Common myeloid progenitor, CD34-positive (primary cell): ENCODE measurements at regions not wholly inside any gene's neighbourhood (a gene's known extent, or its start where the extent isn't known, plus 50 kb on each side); places are given as distances from the start of the nearest gene placed in this dataset.

Experiments used
- CTCF ChIA-PET: fragments of 350-600 bp; sonication (Branson Sonifier 250); formaldehyde crosslinking; loops from one replicate; lab custom pipeline; 2021; ENCODE audit warnings: antibody characterized with exemption; lab: Charles Lee
- POLR2A ChIA-PET: fragments of 350-600 bp; sonication (Branson Sonifier 250); formaldehyde crosslinking; loops from one replicate; lab custom pipeline; 2021; ENCODE audit warnings: antibody characterized with exemption; lab: Charles Lee
- DNase-seq, 3 donors: peaks; one replicate each; pipeline versions ENCODE4 v3.0.0 to v3.0.0-alpha.2; 2013
- H3K27ac ChIP-seq, 2 experiments: 1 replicate in 1 of 2; 2 replicates in 1 of 2; pipeline ENCODE4 v1.7.0; 2013; ENCODE audit warnings: inconsistent platforms in 2 of 2, low read length in 2 of 2, mild to moderate bottlenecking in 2 of 2, low read depth in 1 of 2, moderate library complexity in 1 of 2; ENCODE audit not compliant: severe bottlenecking in 2 of 2, insufficient read depth in 1 of 2, poor library complexity in 1 of 2
- H3K27me3 ChIP-seq, 5 experiments: replicated peaks in 2 of 5; 1 replicate in 3 of 5; 2 replicates in 2 of 5; pipeline versions ENCODE4 v1.6.1 to v1.7.0; 2013; ENCODE audit warnings: low read length in 4 of 5, mild to moderate bottlenecking in 2 of 5, moderate library complexity in 2 of 5, inconsistent platforms in 1 of 5; ENCODE audit not compliant: insufficient read depth in 5 of 5, control insufficient read depth in 4 of 5
- H3K36me3 ChIP-seq, 4 experiments: 1 replicate in 2 of 4; 2 replicates in 2 of 4; pipeline versions ENCODE4 v1.6.1 to v1.7.0; 2013; ENCODE audit warnings: low read length in 3 of 4, control low read depth in 1 of 4, mild to moderate bottlenecking in 1 of 4; ENCODE audit not compliant: control insufficient read depth in 4 of 4, insufficient read depth in 4 of 4
- H3K4me1 ChIP-seq, 4 experiments: 1 replicate in 3 of 4; 2 replicates in 1 of 4; pipeline versions ENCODE4 v1.6.1 to v1.7.1; 2013; ENCODE audit warnings: low read length in 3 of 4, mild to moderate bottlenecking in 3 of 4, control low read depth in 1 of 4, inconsistent platforms in 1 of 4, moderate library complexity in 1 of 4; ENCODE audit not compliant: control insufficient read depth in 4 of 4, insufficient read depth in 4 of 4; ENCODE audit errors: control extremely low read depth in 1 of 4
- H3K4me3 ChIP-seq, 7 experiments: 1 replicate in 4 of 7; 2 replicates in 3 of 7; pipeline versions ENCODE4 v1.5.1 to v1.7.0; 2013; ENCODE audit warnings: mild to moderate bottlenecking in 7 of 7, low read length in 6 of 7, moderate library complexity in 6 of 7, inconsistent platforms in 2 of 7, low read depth in 2 of 7, control low read depth in 1 of 7; ENCODE audit not compliant: insufficient read depth in 4 of 7, control insufficient read depth in 1 of 7; ENCODE audit errors: extremely low read depth in 1 of 7
- H3K9me3 ChIP-seq, 5 experiments: 1 replicate in 4 of 5; 2 replicates in 1 of 5; pipeline versions ENCODE4 v1.6.1 to v1.7.1; 2013; ENCODE audit warnings: low read length in 4 of 5, mild to moderate bottlenecking in 2 of 5, inconsistent platforms in 1 of 5, low read depth in 1 of 5, moderate library complexity in 1 of 5; ENCODE audit not compliant: control insufficient read depth in 4 of 5, insufficient read depth in 2 of 5; ENCODE audit errors: control extremely low read depth in 1 of 5
- WGBS: methylation state at CpG from one replicate; pipeline ENCODE4 v1.1.5; 2013; ENCODE audit not compliant: insufficient coverage; 5-methylcytosine and 5-hydroxymethylcytosine counted together

DNA sequence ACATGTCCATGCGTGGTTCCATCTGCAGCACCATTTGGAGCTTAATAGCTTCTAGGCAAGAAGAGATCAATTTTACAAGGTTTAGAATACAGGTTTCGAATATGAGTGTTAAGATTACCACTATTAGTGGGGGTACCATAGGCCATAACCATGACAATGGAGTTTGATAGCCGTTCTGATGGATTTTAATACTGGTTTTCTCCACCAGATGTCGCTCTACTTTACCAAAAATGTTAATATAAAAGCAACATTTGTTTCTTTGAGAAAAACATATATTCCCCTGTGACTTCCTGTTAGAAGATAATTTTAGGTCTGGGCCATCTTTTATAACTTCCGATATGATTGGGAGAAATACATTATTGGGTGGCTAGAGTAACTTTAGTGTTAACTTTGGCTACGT is 499.7 kb upstream of the POU3F4 start:
- peak in 1 of 3 donors; percentile 13 for DNase-seq
- H3K9me3 ChIP-seq = no peaks in the 10 kb centered on the region
- POLR2A ChIA-PET = no interaction called here
- no peaks in the 10 kb centered on the region for H3K4me1 ChIP-seq
- no peak overlapping the region for H3K4me3 ChIP-seq
- no peak overlapping the region for H3K27ac ChIP-seq
- WGBS = 61% methylated on average over 4 of the region's 6 CpGs
- H3K36me3 ChIP-seq = no peaks in the 10 kb centered on the region
- H3K27me3 ChIP-seq = no peaks in the 10 kb centered on the region
- CTCF ChIA-PET = no interaction called here

DNA sequence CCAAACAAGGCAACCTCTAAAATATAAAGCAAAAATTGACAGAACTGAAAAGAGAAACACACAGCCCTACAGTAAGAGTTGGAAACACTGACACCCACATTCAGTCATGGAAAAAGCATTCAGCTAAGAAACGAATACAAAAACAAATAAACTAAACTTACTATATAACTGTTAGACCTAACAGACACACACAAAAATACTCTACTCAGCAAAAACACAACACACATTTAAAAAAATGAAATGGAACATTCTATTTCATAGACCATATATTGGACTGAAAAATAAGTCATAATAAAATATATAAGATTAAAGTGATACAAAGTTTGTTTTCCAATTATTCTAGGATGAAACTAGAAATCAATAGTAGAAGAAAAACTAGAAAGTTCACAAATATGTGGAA is 488.8 kb upstream of the POU3F4 start:
- Histone ChIP-seq H3K4me3 (no peak overlapping the region), H3K36me3 (no peaks in the 10 kb centered on the region), H3K27me3 (no peaks in the 10 kb centered on the region), H3K9me3 (peaks cover 0 to 2% (median 0%) of the 10 kb centered on the region in 5 experiments), H3K27ac (no peak overlapping the region), H3K4me1 (no peaks in the 10 kb centered on the region)
- CTCF ChIA-PET = no interaction called here
- POLR2A ChIA-PET = no interaction called here
- no CpG with 5 or more reads among the region's 1 CpG for WGBS
- DNase-seq = no peak

DNA sequence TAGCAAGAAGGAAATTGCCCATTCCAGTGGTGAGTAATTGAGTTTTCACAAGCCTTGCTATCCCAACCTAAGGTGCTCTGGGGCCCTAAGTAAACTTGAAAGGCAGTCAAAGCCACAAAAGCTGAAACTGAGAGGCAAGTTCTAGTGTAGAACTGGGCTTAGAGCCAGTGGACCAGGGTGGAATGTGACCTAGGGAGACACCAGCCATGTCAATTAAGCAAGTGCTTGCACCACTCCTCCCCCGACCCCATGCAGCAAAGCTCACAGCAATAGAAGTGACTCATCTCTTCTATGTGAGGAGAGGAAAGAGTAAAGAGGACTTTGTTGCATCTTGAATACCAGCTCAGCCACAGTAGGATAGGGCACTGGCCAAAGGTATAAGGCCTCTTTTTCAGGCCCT is 486.1 kb upstream of the POU3F4 start:
- no peak overlapping the region for H3K4me3 ChIP-seq
- no peak for DNase-seq
- POLR2A ChIA-PET = no interaction called here
- H3K27ac ChIP-seq = no peak overlapping the region
- H3K9me3 ChIP-seq = peaks cover 0 to 2% (median 0%) of the 10 kb centered on the region in 5 experiments
- H3K36me3 ChIP-seq = no peaks in the 10 kb centered on the region
- CTCF ChIA-PET = no interaction called here
- H3K4me1 ChIP-seq = no peaks in the 10 kb centered on the region
- no CpG with 5 or more reads among the region's 1 CpG for WGBS
- no peaks in the 10 kb centered on the region for H3K27me3 ChIP-seq
